ENCODE measurements at regions not wholly inside any gene's neighbourhood (a gene's known extent, or its start where the extent isn't known, plus 50 kb on each side); places are given as distances from the start of the nearest gene placed in this dataset.

GRCh38 chr9:113668061-113668460 is 204.5 kb downstream of the RGS3 start:
- Histone ChIP-seq H3K27ac (ENCODE audit: control insufficient read depth, insufficient read depth, low read length) (no peak overlapping the region), H3K4me3 (ENCODE audit: control insufficient read depth in 2 of 3, extremely low read depth in 1 of 3, insufficient read depth in 2 of 3, low read depth in 1 of 3, low read length in 3 of 3) (no peak overlapping the region), H4K20me1 (ENCODE audit: control insufficient read depth, extremely low read depth, insufficient read depth, low read length) (no peaks in the 10 kb centered on the region), H3K4me2 (ENCODE audit: control insufficient read depth, extremely low read depth, insufficient read depth, low read depth, low read length) (no peak overlapping the region), H3K36me3 (ENCODE audit: control insufficient read depth in 2 of 2, extremely low read depth in 1 of 2, insufficient read depth in 2 of 2, low read length in 2 of 2) (no peaks in the 10 kb centered on the region), H3K9me1 (ENCODE audit: control insufficient read depth, extremely low read depth, insufficient read depth, low read length) (no peaks in the 10 kb centered on the region), H3K9me3 (ENCODE audit: control insufficient read depth, low read depth, low read length) (no peaks in the 10 kb centered on the region), H3K79me2 (ENCODE audit: control insufficient read depth, insufficient read depth, low read length) (no peaks in the 10 kb centered on the region), H3K9ac (ENCODE audit: control insufficient read depth, extremely low read depth, insufficient read depth, low read length) (no peak overlapping the region), H3K4me1 (ENCODE audit: control insufficient read depth, extremely low read depth, insufficient read depth, low read length) (no peaks in the 10 kb centered on the region), H3K27me3 (ENCODE audit: control insufficient read depth, extremely low read depth, insufficient read depth, low read length) (no peaks in the 10 kb centered on the region), H2AFZ (ENCODE audit: control insufficient read depth, low read length) (no peak overlapping the region)
- TF ChIP-seq, protein P1, sequence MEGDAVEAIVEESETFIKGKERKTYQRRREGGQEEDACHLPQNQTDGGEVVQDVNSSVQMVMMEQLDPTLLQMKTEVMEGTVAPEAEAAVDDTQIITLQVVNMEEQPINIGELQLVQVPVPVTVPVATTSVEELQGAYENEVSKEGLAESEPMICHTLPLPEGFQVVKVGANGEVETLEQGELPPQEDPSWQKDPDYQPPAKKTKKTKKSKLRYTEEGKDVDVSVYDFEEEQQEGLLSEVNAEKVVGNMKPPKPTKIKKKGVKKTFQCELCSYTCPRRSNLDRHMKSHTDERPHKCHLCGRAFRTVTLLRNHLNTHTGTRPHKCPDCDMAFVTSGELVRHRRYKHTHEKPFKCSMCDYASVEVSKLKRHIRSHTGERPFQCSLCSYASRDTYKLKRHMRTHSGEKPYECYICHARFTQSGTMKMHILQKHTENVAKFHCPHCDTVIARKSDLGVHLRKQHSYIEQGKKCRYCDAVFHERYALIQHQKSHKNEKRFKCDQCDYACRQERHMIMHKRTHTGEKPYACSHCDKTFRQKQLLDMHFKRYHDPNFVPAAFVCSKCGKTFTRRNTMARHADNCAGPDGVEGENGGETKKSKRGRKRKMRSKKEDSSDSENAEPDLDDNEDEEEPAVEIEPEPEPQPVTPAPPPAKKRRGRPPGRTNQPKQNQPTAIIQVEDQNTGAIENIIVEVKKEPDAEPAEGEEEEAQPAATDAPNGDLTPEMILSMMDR (optimal IDR thresholded peaks at IDR 0.05 in 1 of 3, IDR thresholded peaks at IDR 0.05 in 1 of 3, conservative IDR thresholded peaks at IDR 0.05 in 1 of 3; ENCODE audit: extremely low read depth in 1 of 3, insufficient read depth in 2 of 3, low read length in 3 of 3), result no peak
- TF ChIP-seq EZH2 (IDR thresholded peaks at IDR 0.05; ENCODE audit: low read length), result no peak
- DNase-seq (ENCODE audit: low read depth, low spot score), result no peak
- FAIRE-seq, result no peak
- dilution Hi-C loops (cut with MboI; ENCODE audit: extremely low pct_ligation_motif_present, low sequenced_read_pairs), result no loop called here

DNA sequence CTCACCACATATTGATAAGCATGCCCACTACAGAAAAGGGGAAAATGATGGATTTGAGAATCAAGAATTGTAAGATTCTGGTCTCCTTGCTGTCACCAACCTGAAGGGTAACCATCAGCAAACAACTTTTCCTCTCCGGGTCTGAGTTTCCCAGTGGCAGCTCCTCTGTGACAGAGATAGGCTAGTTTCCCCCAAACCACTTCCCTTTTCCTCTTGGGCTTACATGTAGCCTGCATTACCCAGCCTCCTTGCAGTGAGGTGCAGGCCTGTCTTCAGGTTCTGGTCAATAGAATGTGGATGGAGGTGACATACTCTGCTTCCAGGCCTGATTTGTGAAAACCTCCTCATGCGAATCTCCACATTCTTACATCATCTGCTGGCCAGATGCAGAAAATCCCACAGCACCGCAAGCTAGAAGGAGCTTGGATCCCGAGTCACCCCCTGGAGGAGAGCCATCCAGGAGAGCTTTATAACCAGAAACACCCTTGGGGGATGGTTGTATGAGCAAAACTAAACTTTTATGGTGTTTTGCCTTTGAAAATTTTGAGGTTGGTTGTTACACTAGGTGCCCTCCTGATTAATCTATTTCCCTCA is 206.1 kb downstream of the RGS3 start:
- no peaks in the 10 kb centered on the region for H3K79me2 ChIP-seq (ENCODE audit: control insufficient read depth, insufficient read depth, low read length)

More for the DNA sequence above, 206.1 kb downstream of the RGS3 start:
- DNase-seq (ENCODE audit: low read depth, low spot score) (no peak), FAIRE-seq (no peak)
- Histone ChIP-seq H4K20me1 (ENCODE audit: control insufficient read depth, extremely low read depth, insufficient read depth, low read length) (no peaks in the 10 kb centered on the region), H3K9ac (ENCODE audit: control insufficient read depth, extremely low read depth, insufficient read depth, low read length) (no peak overlapping the region), H3K36me3 (ENCODE audit: control insufficient read depth in 2 of 2, extremely low read depth in 1 of 2, insufficient read depth in 2 of 2, low read length in 2 of 2) (no peaks in the 10 kb centered on the region), H3K9me1 (ENCODE audit: control insufficient read depth, extremely low read depth, insufficient read depth, low read length) (no peaks in the 10 kb centered on the region), H3K9me3 (ENCODE audit: control insufficient read depth, low read depth, low read length) (no peaks in the 10 kb centered on the region), H2AFZ (ENCODE audit: control insufficient read depth, low read length) (no peak overlapping the region), H3K4me3 (ENCODE audit: control insufficient read depth in 2 of 3, extremely low read depth in 1 of 3, insufficient read depth in 2 of 3, low read depth in 1 of 3, low read length in 3 of 3) (no peak overlapping the region), H3K27me3 (ENCODE audit: control insufficient read depth, extremely low read depth, insufficient read depth, low read length) (no peaks in the 10 kb centered on the region), H3K4me1 (ENCODE audit: control insufficient read depth, extremely low read depth, insufficient read depth, low read length) (peaks cover 13% of the 10 kb centered on the region), H3K4me2 (ENCODE audit: control insufficient read depth, extremely low read depth, insufficient read depth, low read depth, low read length) (no peak overlapping the region), H3K27ac (ENCODE audit: control insufficient read depth, insufficient read depth, low read length) (no peak overlapping the region)
- TF ChIP-seq, protein P1 (optimal IDR thresholded peaks at IDR 0.05 in 1 of 3, IDR thresholded peaks at IDR 0.05 in 1 of 3, conservative IDR thresholded peaks at IDR 0.05 in 1 of 3; ENCODE audit: extremely low read depth in 1 of 3, insufficient read depth in 2 of 3, low read length in 3 of 3), result no peak
- dilution Hi-C loops (cut with MboI; ENCODE audit: extremely low pct_ligation_motif_present, low sequenced_read_pairs), result no loop called here

Data from keratinocyte (primary cell).